Right hindlimb (tissue), 1 donor: ENCODE measurements at regions not wholly inside any gene's neighbourhood (a gene's known extent, or its start where the extent isn't known, plus 50 kb on each side); places are given as distances from the start of the nearest gene placed in this dataset.

ENCODE experiments used
- DNase-seq: peaks from one replicate; pipeline ENCODE4 v3.0.0-alpha.2; 2018

- DNase-seq, result no peak
These were observed 77.3 kb upstream of the CDH5 start for GRCh38 chr16:66289051-66289680.

GRCh38 chr16:66287926-66288325, 78.6 kb upstream of the CDH5 start:
- no peak for DNase-seq

GRCh38 chr16:66287416-66287815, 79.1 kb upstream of the CDH5 start:
- DNase-seq, result no peak

GRCh38 chr16:66286527-66286926, 80.0 kb upstream of the CDH5 start:
- no peak for DNase-seq

GRCh38 chr16:66278604-66279262, 87.8 kb upstream of the CDH5 start:
- DNase-seq, result no peak

- no peak for DNase-seq
These were observed 88.4 kb upstream of the CDH5 start for GRCh38 chr16:66278111-66278531.

- no peak for DNase-seq
These were observed 89.0 kb upstream of the CDH5 start for GRCh38 chr16:66277311-66278070.

- DNase-seq, result no peak
These were observed 90.6 kb upstream of the CDH5 start for GRCh38 chr16:66275775-66276428.

- DNase-seq, result no peak
These were observed 92.0 kb upstream of the CDH5 start for GRCh38 chr16:66274335-66275110.

GRCh38 chr16:66273644-66274334, 92.7 kb upstream of the CDH5 start:
- DNase-seq, result no peak

GRCh38 chr16:66273053-66273452, 93.4 kb upstream of the CDH5 start:
- no peak for DNase-seq

- no peak for DNase-seq
These were observed 94.0 kb upstream of the CDH5 start for GRCh38 chr16:66272461-66272860.

GRCh38 chr16:66271074-66272060, 95.1 kb upstream of the CDH5 start:
- no peak for DNase-seq

GRCh38 chr16:66270333-66270927, 96.1 kb upstream of the CDH5 start:
- DNase-seq, result peak; percentile 89

- DNase-seq, result peak; percentile 61
These were observed 96.7 kb upstream of the CDH5 start for GRCh38 chr16:66269617-66270332.

GRCh38 chr16:66267292-66268014, 99.0 kb upstream of the CDH5 start:
- no peak for DNase-seq

- peak; percentile 95 for DNase-seq
These were observed 99.8 kb upstream of the CDH5 start for GRCh38 chr16:66266436-66267291.
